Heart left ventricle (tissue), 16 donors: ENCODE measurements at regions not wholly inside any gene's neighbourhood (a gene's known extent, or its start where the extent isn't known, plus 50 kb on each side); places are given as distances from the start of the nearest gene placed in this dataset.

Experiments used
- ATAC-seq, 4 donors: fragments of 200-7000 bp; cut with Tn5 transposase; one replicate each; pipeline ENCODE4 v1.9.1; 2020 to 2022; ENCODE audit warnings: moderate library complexity in 4 of 4, mild to moderate bottlenecking in 3 of 4, moderate number of reproducible peaks in 1 of 4
- DNase-seq, 5 donors: peaks; one replicate each; pipeline ENCODE4 v3.0.0-alpha.2; 2020
- H3K27ac ChIP-seq, 12 donors: fragments of 200-600 bp; sonication (generic) in 4 of 12; one replicate each; pipeline versions ENCODE4 v1.5.0 to v1.8.0; 2016 to 2022; ENCODE audit warnings: mild to moderate bottlenecking in 2 of 12
- H3K27me3 ChIP-seq, 9 donors: fragments of 200-600 bp; sonication (generic) in 2 of 9; one replicate each; pipeline versions ENCODE4 v1.5.1 to v1.8.0; 2016 to 2022; ENCODE audit warnings: mild to moderate bottlenecking in 3 of 9
- H3K36me3 ChIP-seq, 9 donors: fragments of 200-600 bp; sonication (generic) in 2 of 9; one replicate each; pipeline versions ENCODE4 v1.5.0 to v1.8.0; 2018 to 2022; ENCODE audit warnings: mild to moderate bottlenecking in 2 of 9
- H3K4me1 ChIP-seq, 12 donors: fragments of 200-600 bp; sonication (generic) in 4 of 12; one replicate each; pipeline versions ENCODE4 v1.5.0 to v1.8.0; 2016 to 2022; ENCODE audit warnings: mild to moderate bottlenecking in 3 of 12
- H3K4me3 ChIP-seq, 12 donors: fragments of 200-600 bp; sonication (generic) in 4 of 12; one replicate each; pipeline versions ENCODE4 v1.5.0 to v1.8.0; 2017 to 2022; ENCODE audit warnings: mild to moderate bottlenecking in 9 of 12, moderate library complexity in 4 of 12
- H3K9me3 ChIP-seq, 12 donors: fragments of 200-600 bp; sonication (generic) in 4 of 12; one replicate each; pipeline versions ENCODE4 v1.5.0 to v1.8.0; 2016 to 2022; ENCODE audit warnings: mild to moderate bottlenecking in 1 of 12
- POLR2A ChIP-seq, 2 donors: fragments of 450-650 bp; IDR thresholded peaks; one replicate each; pipeline ENCODE4 v1.6.1; 2017; ENCODE audit warnings: antibody characterized with exemption in 2 of 2, mild to moderate bottlenecking in 2 of 2, moderate library complexity in 2 of 2
- WGBS, 4 donors: extraction: QIAGEN DNeasy Blood & Tissue Kit in 2 of 4; methylation state at CpG; one replicate each; pipeline versions ENCODE4 v1.1.5 to v1.1.7; 2013 to 2018; 5-methylcytosine and 5-hydroxymethylcytosine counted together
- intact Hi-C, 10 donors: fragments of 100-400 bp; cut with DNase I; formaldehyde crosslinking; loops; one replicate each; pipeline versions ENCODE4 v1.11.1 to v1.14.2; 2022
- TF ChIP-seq, protein P1 (sequence below), 12 donors: fragments of 200-600 bp; sonication (generic) in 4 of 12; IDR thresholded peaks; one replicate each; pipeline versions ENCODE4 v1.5.0 to v1.8.0; 2018 to 2022; ENCODE audit warnings: antibody characterized with exemption in 12 of 12, mild to moderate bottlenecking in 5 of 12
- donor health status: ischemic (EF 13 %, LVEDD 7.1; RV severe dilation, severe dysfunction).
- donor health status: healthy with polysubstance abuse.
- donor health status: DM: no; HTN: yes; CAD: no.
- donor health status: DM: no; HTN: no; CAD: no.
- donor health status: ischemic (EF 25% LVEDD 6.9; RV normal size, moderate dysfunction).
- donor health status: ischemic (EF 25% LVEDD 5.7; RV mildly dilated, moderate dysfunction).
- donor health status: healthy.
- donor health status: DM: yes; HTN: yes; CAD: no.
- donor health status: ischemic (EF 35%, LVEDD 5.7; RV mildly dilated, moderate dysfunction).
- donor health status: nonischemic (EF 11% LVEDD 7.7; RV severe dilation, severe dysfunction).
- donor health status: DM: yes; HTN: yes; CAD: no.
- donor health status: PGD.
- donor health status: ischemic (EF 29% LVEDD 5.4; RV normal size, mild dysfunction).
- donor health status: nonischemic (EF 23%, LVEDD 6.1; RV moderate dilation, normal function).

DNA sequence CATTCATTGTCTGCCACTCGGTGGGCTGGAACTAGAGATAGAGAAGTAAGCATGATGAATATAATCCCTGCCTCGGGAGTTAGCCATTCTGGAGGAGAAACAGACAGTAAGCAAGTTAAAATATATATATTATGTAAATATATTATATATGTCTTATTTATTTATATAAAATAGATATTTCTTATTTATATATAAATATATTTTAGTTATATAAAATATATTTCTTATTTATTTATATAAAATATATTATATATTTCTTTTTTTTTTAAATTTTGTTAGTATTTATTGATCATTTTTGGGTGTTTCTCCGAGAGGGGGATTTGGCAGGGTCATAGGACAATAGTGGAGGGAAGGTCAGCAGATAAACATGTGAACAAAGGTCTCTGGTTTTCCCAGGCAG is 78.1 kb upstream of the TBX5 start:
- ATAC-seq (no peak), DNase-seq (no peak)
- WGBS, 4 donors = 66 to 79% (median 71%) methylated on average over 3 of the region's 3 CpGs
- no peak for TF ChIP-seq POLR2A (IDR thresholded peaks at IDR 0.05)
- TF ChIP-seq, protein P1, sequence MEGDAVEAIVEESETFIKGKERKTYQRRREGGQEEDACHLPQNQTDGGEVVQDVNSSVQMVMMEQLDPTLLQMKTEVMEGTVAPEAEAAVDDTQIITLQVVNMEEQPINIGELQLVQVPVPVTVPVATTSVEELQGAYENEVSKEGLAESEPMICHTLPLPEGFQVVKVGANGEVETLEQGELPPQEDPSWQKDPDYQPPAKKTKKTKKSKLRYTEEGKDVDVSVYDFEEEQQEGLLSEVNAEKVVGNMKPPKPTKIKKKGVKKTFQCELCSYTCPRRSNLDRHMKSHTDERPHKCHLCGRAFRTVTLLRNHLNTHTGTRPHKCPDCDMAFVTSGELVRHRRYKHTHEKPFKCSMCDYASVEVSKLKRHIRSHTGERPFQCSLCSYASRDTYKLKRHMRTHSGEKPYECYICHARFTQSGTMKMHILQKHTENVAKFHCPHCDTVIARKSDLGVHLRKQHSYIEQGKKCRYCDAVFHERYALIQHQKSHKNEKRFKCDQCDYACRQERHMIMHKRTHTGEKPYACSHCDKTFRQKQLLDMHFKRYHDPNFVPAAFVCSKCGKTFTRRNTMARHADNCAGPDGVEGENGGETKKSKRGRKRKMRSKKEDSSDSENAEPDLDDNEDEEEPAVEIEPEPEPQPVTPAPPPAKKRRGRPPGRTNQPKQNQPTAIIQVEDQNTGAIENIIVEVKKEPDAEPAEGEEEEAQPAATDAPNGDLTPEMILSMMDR (IDR thresholded peaks at IDR 0.05) = no peak
- intact Hi-C loops = no loop called here
- H3K36me3 ChIP-seq = no peaks in the 10 kb centered on the region
- H3K9me3 ChIP-seq = peaks cover 0 to 8% (median 0%) of the 10 kb centered on the region in 12 donors
- no peak overlapping the region for H3K27ac ChIP-seq
- H3K27me3 ChIP-seq = peaks cover 15 to 60% (median 34%) of the 10 kb centered on the region in 9 donors
- H3K4me3 ChIP-seq = no peak overlapping the region
- H3K4me1 ChIP-seq = peaks cover 0 to 20% (median 7%) of the 10 kb centered on the region in 12 donors

DNA sequence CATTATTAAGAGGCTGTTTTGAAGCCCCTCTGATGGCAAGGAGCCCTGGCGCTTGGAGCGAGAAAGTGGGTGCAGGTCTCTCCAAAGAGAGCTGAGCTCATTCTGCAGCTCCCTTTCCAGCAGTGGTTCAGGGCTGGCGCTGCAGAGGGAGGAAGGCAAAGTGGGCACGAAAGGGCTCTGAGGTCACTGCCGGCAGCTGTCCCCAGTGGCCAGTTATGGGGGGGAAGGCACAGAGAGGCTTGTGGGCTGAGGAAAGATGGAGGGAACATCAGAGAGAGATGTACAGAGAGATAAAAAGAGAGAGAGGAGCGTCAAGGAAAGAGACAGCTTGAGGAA is 75.2 kb upstream of the TBX5 start:
- DNase-seq (no peak), ATAC-seq (no peak)
- H3K4me1 ChIP-seq = peaks cover 0 to 20% (median 7%) of the 10 kb centered on the region in 12 donors
- H3K9me3 ChIP-seq = peaks cover 0 to 4% (median 0%) of the 10 kb centered on the region in 12 donors
- no peak overlapping the region for H3K27ac ChIP-seq
- WGBS, 4 donors = 11 to 17% (median 14%) methylated on average over 6 of the region's 6 CpGs
- no peaks in the 10 kb centered on the region for H3K36me3 ChIP-seq
- peaks cover 18 to 76% (median 34%) of the 10 kb centered on the region in 9 donors for H3K27me3 ChIP-seq
- TF ChIP-seq, protein P1 (IDR thresholded peaks at IDR 0.05) = no peak
- no peak for TF ChIP-seq POLR2A (IDR thresholded peaks at IDR 0.05)
- H3K4me3 ChIP-seq = peak overlapping the region in 8 of 12 donors; percentile 37 to 53 (median 42)
- intact Hi-C loops = no loop called here

DNA sequence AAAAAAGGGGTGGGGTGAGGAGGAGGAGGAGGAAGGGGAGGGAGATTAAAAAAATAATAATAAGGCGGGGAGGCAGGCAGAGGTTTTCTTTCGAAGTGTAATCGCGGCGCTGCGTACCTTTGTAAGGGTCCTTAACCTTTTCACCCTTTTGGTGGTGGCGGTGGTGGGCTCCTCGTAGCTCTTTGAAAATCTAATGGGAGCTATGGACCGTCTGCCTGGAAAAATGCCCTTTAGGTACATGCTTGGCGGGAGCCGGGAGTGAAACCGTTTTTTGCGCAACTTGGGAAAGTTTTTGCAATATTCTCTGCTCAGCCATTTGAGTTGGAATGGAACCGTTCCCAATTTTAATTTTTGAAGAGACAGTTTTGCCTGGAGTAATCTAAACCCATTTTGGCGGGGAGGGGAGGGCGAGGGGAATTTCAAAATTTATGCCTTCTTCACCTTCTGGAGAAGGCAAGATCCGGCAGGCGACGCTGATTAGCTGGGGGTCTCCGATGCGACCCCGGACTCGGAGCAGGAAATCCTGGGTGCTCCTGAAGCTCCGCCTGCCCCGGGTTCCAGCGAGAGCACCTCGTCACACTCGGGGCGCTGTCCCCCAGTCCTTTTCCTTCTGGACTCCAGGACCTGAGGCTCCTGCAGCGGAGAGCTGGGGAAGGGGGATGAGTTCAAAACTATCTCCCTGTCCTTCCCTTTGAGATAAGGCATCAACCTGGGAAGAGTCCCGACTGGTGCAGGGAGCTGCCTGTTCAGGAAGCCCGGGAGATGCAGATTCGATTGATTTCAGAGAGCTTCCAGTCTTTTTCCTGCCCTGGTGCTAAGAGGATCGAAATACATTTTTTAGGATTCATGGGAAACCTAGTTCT is 74.6 kb upstream of the TBX5 start:
- WGBS, 4 donors = 2 to 3% (median 3%) methylated on average over 34 of the region's 34 CpGs
- Histone ChIP-seq H3K9me3 (no peaks in the 10 kb centered on the region), H3K27me3 (peaks cover 18 to 82% (median 34%) of the 10 kb centered on the region in 9 donors), H3K27ac (no peak overlapping the region), H3K36me3 (no peaks in the 10 kb centered on the region), H3K4me1 (peaks cover 0 to 20% (median 7%) of the 10 kb centered on the region in 12 donors), H3K4me3 (peak overlapping the region in 11 of 12 donors; percentile 0 to 53 (median 40))
- no peak for TF ChIP-seq POLR2A (IDR thresholded peaks at IDR 0.05)
- TF ChIP-seq, protein P1 (IDR thresholded peaks at IDR 0.05) = no peak
- ATAC-seq (no peak), DNase-seq (no peak)
- intact Hi-C loops = no loop called here

GRCh38 chr12:114479831-114480230 is 73.9 kb upstream of the TBX5 start:
- no peaks in the 10 kb centered on the region for H3K36me3 ChIP-seq
- peaks cover 18 to 85% (median 34%) of the 10 kb centered on the region in 9 donors for H3K27me3 ChIP-seq
- TF ChIP-seq, protein P1 (IDR thresholded peaks at IDR 0.05) = no peak
- no peak for TF ChIP-seq POLR2A (IDR thresholded peaks at IDR 0.05)
- peak overlapping the region in 11 of 12 donors; percentile 0 to 53 (median 40) for H3K4me3 ChIP-seq
- DNase-seq (no peak), ATAC-seq (no peak)
- intact Hi-C loops = loop anchor here in 9 of 10 donors (5.0 to 10.0 kb wide), 9 partner anchors 73 to 315 kb away; partner anchors contain the start of gene TBX5 (in 2 of the 9)
- WGBS, 4 donors = 8 to 15% (median 10%) methylated on average over 22 of the region's 22 CpGs
- no peaks in the 10 kb centered on the region for H3K9me3 ChIP-seq
- peaks cover 0 to 20% (median 7%) of the 10 kb centered on the region in 12 donors for H3K4me1 ChIP-seq
- H3K27ac ChIP-seq = no peak overlapping the region
